Colonic mucosa (tissue), 4 donors: ENCODE measurements at regions not wholly inside any gene's neighbourhood (a gene's known extent, or its start where the extent isn't known, plus 50 kb on each side); places are given as distances from the start of the nearest gene placed in this dataset.

Experiments used
- DNase-seq: peaks from one replicate; pipeline ENCODE4 v3.0.0-alpha.2; 2020
- H3K27ac ChIP-seq: fragments of 200-600 bp; one replicate; pipeline ENCODE4 v1.8.0; 2021
- H3K27me3 ChIP-seq: fragments of 200-600 bp; one replicate; pipeline ENCODE4 v1.8.0; 2021
- H3K36me3 ChIP-seq: fragments of 200-600 bp; one replicate; pipeline ENCODE4 v1.8.0; 2021
- H3K4me1 ChIP-seq: fragments of 200-600 bp; one replicate; pipeline ENCODE4 v1.8.0; 2021; ENCODE audit warnings: mild to moderate bottlenecking
- H3K4me3 ChIP-seq: fragments of 200-600 bp; one replicate; pipeline ENCODE4 v1.8.0; 2021
- H3K9ac ChIP-seq, 2 donors: one replicate each; pipeline ENCODE4 v1.7.0; 2013; ENCODE audit warnings: control low read depth in 2 of 2, low read depth in 2 of 2, low read length in 2 of 2
- H3K9me3 ChIP-seq: fragments of 200-600 bp; one replicate; pipeline ENCODE4 v1.8.0; 2021
- CTCF ChIP-seq: fragments of 200-600 bp; IDR thresholded peaks from one replicate; pipeline ENCODE4 v1.8.0; 2022; ENCODE audit warnings: antibody characterized with exemption, mild to moderate bottlenecking
- intact Hi-C: fragments of 100-400 bp; cut with DNase I; formaldehyde crosslinking; loops from one replicate; pipeline ENCODE4 v1.14.1; 2022
- donor health status: healthy.
- donor health status: DM: no; HTN: no; CAD: no.
- donor health status: DM: no; HTN: no; CAD: no.

DNA sequence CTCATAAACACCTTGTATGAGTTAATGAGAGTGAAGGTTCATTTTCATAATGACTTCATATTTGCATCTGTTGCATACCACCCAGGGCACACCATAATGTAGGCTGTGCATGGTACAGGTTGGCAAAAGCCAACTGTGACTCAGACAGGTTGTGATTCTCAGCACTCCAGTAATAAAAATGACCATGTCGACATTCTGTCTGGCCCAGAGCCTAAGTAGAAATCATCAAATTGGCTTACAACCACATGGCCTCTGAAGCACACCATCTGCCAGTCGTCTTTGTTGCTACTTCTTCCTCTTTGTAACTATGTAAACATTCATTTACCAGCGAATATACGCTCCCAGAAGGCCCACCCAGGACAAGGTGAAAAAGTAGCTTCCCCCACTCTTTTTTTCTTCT, 459.5 kb downstream of the GASK1B start:
- H3K9me3 ChIP-seq = no peaks in the 10 kb centered on the region
- no peaks in the 10 kb centered on the region for H3K36me3 ChIP-seq
- H3K4me1 ChIP-seq = no peaks in the 10 kb centered on the region
- no peak overlapping the region for H3K9ac ChIP-seq
- intact Hi-C loops = no loop called here
- H3K4me3 ChIP-seq = no peak overlapping the region
- H3K27ac ChIP-seq = no peak overlapping the region
- TF ChIP-seq CTCF = no peak
- DNase-seq = no peak
- no peaks in the 10 kb centered on the region for H3K27me3 ChIP-seq

GRCh38 chr4:157706155-157706554, 466.7 kb downstream of the GASK1B start:
- Histone ChIP-seq H3K9me3 (no peaks in the 10 kb centered on the region), H3K4me1 (no peaks in the 10 kb centered on the region), H3K27me3 (no peaks in the 10 kb centered on the region), H3K36me3 (no peaks in the 10 kb centered on the region), H3K9ac (no peak overlapping the region), H3K27ac (no peak overlapping the region), H3K4me3 (no peak overlapping the region)
- TF ChIP-seq CTCF = no peak
- DNase-seq = no peak
- intact Hi-C loops = no loop called here

- H3K4me1 ChIP-seq = no peaks in the 10 kb centered on the region
- TF ChIP-seq CTCF = no peak
- H3K36me3 ChIP-seq = no peaks in the 10 kb centered on the region
- no peak overlapping the region for H3K27ac ChIP-seq
- H3K27me3 ChIP-seq = no peaks in the 10 kb centered on the region
- H3K4me3 ChIP-seq = no peak overlapping the region
- no peak for DNase-seq
- no peak overlapping the region for H3K9ac ChIP-seq
- intact Hi-C loops = no loop called here
- no peaks in the 10 kb centered on the region for H3K9me3 ChIP-seq
Observed at GRCh38 chr4:157702831-157703230, 470.0 kb downstream of the GASK1B start.

DNA sequence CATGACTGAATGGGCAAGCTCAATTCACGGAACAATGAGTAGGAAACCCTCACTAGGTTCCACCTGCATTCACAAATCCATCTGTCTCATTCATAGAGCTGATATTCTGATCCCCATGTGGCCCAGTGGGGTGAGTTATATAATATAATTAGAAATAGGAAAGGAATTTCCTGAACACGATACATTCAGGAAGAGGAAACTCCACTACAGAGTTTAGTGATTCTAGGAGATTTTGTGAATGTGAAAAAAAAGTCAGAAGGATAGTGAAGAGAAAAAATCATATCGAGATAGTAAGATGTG, 471.2 kb downstream of the GASK1B start:
- Histone ChIP-seq H3K4me1 (no peaks in the 10 kb centered on the region), H3K27me3 (no peaks in the 10 kb centered on the region), H3K4me3 (no peak overlapping the region), H3K36me3 (no peaks in the 10 kb centered on the region), H3K9ac (no peak overlapping the region), H3K27ac (no peak overlapping the region), H3K9me3 (no peaks in the 10 kb centered on the region)
- TF ChIP-seq CTCF = no peak
- DNase-seq = no peak
- intact Hi-C loops = no loop called here

GRCh38 chr4:157700898-157701694, 471.7 kb downstream of the GASK1B start:
- H3K4me1 ChIP-seq = no peaks in the 10 kb centered on the region
- no peaks in the 10 kb centered on the region for H3K9me3 ChIP-seq
- intact Hi-C loops = no loop called here
- no peaks in the 10 kb centered on the region for H3K27me3 ChIP-seq
- no peak overlapping the region for H3K27ac ChIP-seq
- no peak for TF ChIP-seq CTCF
- no peaks in the 10 kb centered on the region for H3K36me3 ChIP-seq
- H3K9ac ChIP-seq = no peak overlapping the region
- no peak overlapping the region for H3K4me3 ChIP-seq
- no peak for DNase-seq
